ENCODE measurements at regions not wholly inside any gene's neighbourhood (a gene's known extent, or its start where the extent isn't known, plus 50 kb on each side); places are given as distances from the start of the nearest gene placed in this dataset.

DNA sequence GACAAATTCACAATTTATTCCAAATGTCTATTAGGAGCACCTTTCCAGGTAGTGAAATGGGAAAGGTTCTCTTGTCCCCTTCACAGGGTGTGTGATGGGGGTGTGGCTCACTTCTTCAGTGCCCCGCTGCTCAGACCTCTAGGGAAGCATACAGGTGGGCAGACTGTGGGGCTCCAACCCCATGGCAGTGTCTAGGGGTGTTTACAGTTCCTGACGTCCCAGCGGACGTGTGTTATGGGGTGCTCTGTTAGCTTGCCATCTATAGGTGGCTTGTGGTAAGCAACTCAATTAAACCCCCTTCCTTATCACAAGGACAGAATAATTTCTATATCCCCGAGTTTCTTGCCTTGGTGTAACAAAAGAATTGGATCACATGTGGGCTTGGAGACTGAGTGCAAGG, 67.4 kb upstream of the SPINK5 start:
- TF ChIP-seq POLR2AphosphoS5 (IDR thresholded peaks at IDR 0.05): no peak
- TF ChIP-seq, protein P1, sequence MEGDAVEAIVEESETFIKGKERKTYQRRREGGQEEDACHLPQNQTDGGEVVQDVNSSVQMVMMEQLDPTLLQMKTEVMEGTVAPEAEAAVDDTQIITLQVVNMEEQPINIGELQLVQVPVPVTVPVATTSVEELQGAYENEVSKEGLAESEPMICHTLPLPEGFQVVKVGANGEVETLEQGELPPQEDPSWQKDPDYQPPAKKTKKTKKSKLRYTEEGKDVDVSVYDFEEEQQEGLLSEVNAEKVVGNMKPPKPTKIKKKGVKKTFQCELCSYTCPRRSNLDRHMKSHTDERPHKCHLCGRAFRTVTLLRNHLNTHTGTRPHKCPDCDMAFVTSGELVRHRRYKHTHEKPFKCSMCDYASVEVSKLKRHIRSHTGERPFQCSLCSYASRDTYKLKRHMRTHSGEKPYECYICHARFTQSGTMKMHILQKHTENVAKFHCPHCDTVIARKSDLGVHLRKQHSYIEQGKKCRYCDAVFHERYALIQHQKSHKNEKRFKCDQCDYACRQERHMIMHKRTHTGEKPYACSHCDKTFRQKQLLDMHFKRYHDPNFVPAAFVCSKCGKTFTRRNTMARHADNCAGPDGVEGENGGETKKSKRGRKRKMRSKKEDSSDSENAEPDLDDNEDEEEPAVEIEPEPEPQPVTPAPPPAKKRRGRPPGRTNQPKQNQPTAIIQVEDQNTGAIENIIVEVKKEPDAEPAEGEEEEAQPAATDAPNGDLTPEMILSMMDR (IDR thresholded peaks at IDR 0.05 in 8 of 11, conservative IDR thresholded peaks at IDR 0.05 in 3 of 11): no peak
